Right cardiac atrium (tissue), 5 donors: ENCODE measurements at regions not wholly inside any gene's neighbourhood (a gene's known extent, or its start where the extent isn't known, plus 50 kb on each side); places are given as distances from the start of the nearest gene placed in this dataset.
A peak's percentile ranks its signal among the peaks of the same experiment; 100 is the strongest.

Source experiments
- ATAC-seq, 2 donors: fragments of 200-7000 bp; cut with Tn5 transposase; one replicate each; pipeline versions ENCODE4 v1.8.0 to v1.9.1; 2020; ENCODE audit warnings: moderate library complexity in 2 of 2, mild to moderate bottlenecking in 1 of 2
- DNase-seq, 3 donors: peaks; one replicate each; pipeline ENCODE4 v3.0.0-alpha.2; 2020
- H3K27ac ChIP-seq: one replicate; pipeline ENCODE4 v1.5.1; 2013; ENCODE audit warnings: mild to moderate bottlenecking, low read length, control low read depth, moderate library complexity
- H3K27me3 ChIP-seq: one replicate; pipeline ENCODE4 v1.6.1; 2013; ENCODE audit not compliant: control insufficient read depth, insufficient read depth
- H3K4me1 ChIP-seq: one replicate; pipeline ENCODE4 v1.6.1; 2013; ENCODE audit warnings: low read length; ENCODE audit not compliant: control insufficient read depth, insufficient read depth
- H3K4me3 ChIP-seq: one replicate; pipeline ENCODE4 v1.5.1; 2013; ENCODE audit warnings: low read length, control low read depth
- H3K9me3 ChIP-seq: one replicate; pipeline ENCODE4 v1.6.1; 2013; ENCODE audit warnings: low read length; ENCODE audit not compliant: control insufficient read depth
- WGBS: extraction: QIAGEN DNeasy Blood & Tissue Kit; methylation state at CpG from one replicate; pipeline ENCODE4 v1.1.7; 2013; 5-methylcytosine and 5-hydroxymethylcytosine counted together
- intact Hi-C, 4 donors: fragments of 100-400 bp; cut with DNase I; formaldehyde crosslinking; loops; one replicate each; pipeline versions ENCODE4 v1.11.0 to v1.14.0; 2022 to 2023
- donor health status: healthy with polysubstance abuse.
- donor health status: DM: no; HTN: yes; CAD: no.
- donor health status: DM: no; HTN: no; CAD: no.
- donor health status: DM: no; HTN: yes; CAD: no; lungs with severe emphysema.
- donor health status: DM: yes; HTN: yes; CAD: no.

GRCh38 chr13:105074755-105075154 is 1460.7 kb downstream of the EFNB2 start:
- Histone ChIP-seq H3K4me3 (no peak overlapping the region), H3K4me1 (no peaks in the 10 kb centered on the region), H3K9me3 (no peaks in the 10 kb centered on the region), H3K27me3 (no peaks in the 10 kb centered on the region), H3K27ac (no peak overlapping the region)
- ATAC-seq (no peak), DNase-seq (no peak)
- 90% methylated on average over 2 of the region's 2 CpGs for WGBS
- intact Hi-C loops, result no loop called here

GRCh38 chr13:105073041-105073440 is 1462.4 kb downstream of the EFNB2 start:
- ATAC-seq (no peak), DNase-seq (peak in 1 of 3 donors; percentile 38)
- WGBS, result 97% methylated on average over 13 of the region's 13 CpGs
- intact Hi-C loops, result no loop called here
- Histone ChIP-seq H3K9me3 (no peaks in the 10 kb centered on the region), H3K4me3 (no peak overlapping the region), H3K4me1 (no peaks in the 10 kb centered on the region), H3K27ac (no peak overlapping the region), H3K27me3 (no peaks in the 10 kb centered on the region)

GRCh38 chr13:105070452-105070851 is 1465.0 kb downstream of the EFNB2 start:
- no peak for ATAC-seq
- Histone ChIP-seq H3K4me3 (no peak overlapping the region), H3K27ac (no peak overlapping the region), H3K27me3 (no peaks in the 10 kb centered on the region), H3K9me3 (no peaks in the 10 kb centered on the region), H3K4me1 (no peaks in the 10 kb centered on the region)
- 93% methylated on average over 1 of the region's 1 CpG for WGBS
- no peak for DNase-seq
- intact Hi-C loops, result no loop called here

GRCh38 chr13:105069106-105069505 is 1466.4 kb downstream of the EFNB2 start:
- H3K4me3 ChIP-seq, result no peak overlapping the region
- H3K27ac ChIP-seq, result no peak overlapping the region
- ATAC-seq (no peak), DNase-seq (no peak)
- H3K9me3 ChIP-seq, result no peaks in the 10 kb centered on the region
- H3K4me1 ChIP-seq, result no peaks in the 10 kb centered on the region
- no peaks in the 10 kb centered on the region for H3K27me3 ChIP-seq
- intact Hi-C loops, result no loop called here

- WGBS, result 88% methylated on average over 5 of the region's 5 CpGs
These were observed 1471.8 kb downstream of the EFNB2 start for GRCh38 chr13:105063676-105064075.

GRCh38 chr13:105059786-105060185 is 1475.7 kb downstream of the EFNB2 start:
- ATAC-seq, result no peak
- H3K27ac ChIP-seq, result no peak overlapping the region
- H3K9me3 ChIP-seq, result no peaks in the 10 kb centered on the region
- WGBS, result 88% methylated on average over 7 of the region's 7 CpGs
- no peak overlapping the region for H3K4me3 ChIP-seq
- H3K27me3 ChIP-seq, result no peaks in the 10 kb centered on the region
- no peak for DNase-seq
- intact Hi-C loops, result no loop called here
- no peaks in the 10 kb centered on the region for H3K4me1 ChIP-seq

More at GRCh38 chr13:105063676-105064075, 1471.8 kb downstream of the EFNB2 start:
- Histone ChIP-seq H3K9me3 (no peaks in the 10 kb centered on the region), H3K4me1 (no peaks in the 10 kb centered on the region), H3K4me3 (no peak overlapping the region), H3K27ac (no peak overlapping the region), H3K27me3 (no peaks in the 10 kb centered on the region)
- DNase-seq (no peak), ATAC-seq (no peak)
- intact Hi-C loops, result no loop called here

GRCh38 chr13:105058517-105058916 is 1476.9 kb downstream of the EFNB2 start:
- Histone ChIP-seq H3K4me3 (no peak overlapping the region), H3K27ac (no peak overlapping the region), H3K27me3 (no peaks in the 10 kb centered on the region), H3K4me1 (no peaks in the 10 kb centered on the region), H3K9me3 (no peaks in the 10 kb centered on the region)
- intact Hi-C loops, result no loop called here
- ATAC-seq (no peak), DNase-seq (no peak)
- 86% methylated on average over 2 of the region's 2 CpGs for WGBS

- intact Hi-C loops, result no loop called here
- DNase-seq, result no peak
- Histone ChIP-seq H3K4me1 (no peaks in the 10 kb centered on the region), H3K27me3 (no peaks in the 10 kb centered on the region), H3K9me3 (no peaks in the 10 kb centered on the region), H3K27ac (no peak overlapping the region), H3K4me3 (no peak overlapping the region)
- no peak for ATAC-seq
- 64% methylated on average over 4 of the region's 4 CpGs for WGBS
These were observed 1482.8 kb downstream of the EFNB2 start for GRCh38 chr13:105052711-105053110.

- no peak for ATAC-seq
- no peak for DNase-seq
- 60% methylated on average over 4 of the region's 4 CpGs for WGBS
- no peaks in the 10 kb centered on the region for H3K27me3 ChIP-seq
- H3K27ac ChIP-seq, result no peak overlapping the region
- H3K4me1 ChIP-seq, result no peaks in the 10 kb centered on the region
- H3K9me3 ChIP-seq, result no peaks in the 10 kb centered on the region
- intact Hi-C loops, result no loop called here
- no peak overlapping the region for H3K4me3 ChIP-seq
These were observed 1484.8 kb downstream of the EFNB2 start for GRCh38 chr13:105050686-105051085.

- intact Hi-C loops, result no loop called here
- H3K27ac ChIP-seq, result no peak overlapping the region
- ATAC-seq (no peak), DNase-seq (no peak)
- H3K4me3 ChIP-seq, result no peak overlapping the region
- H3K9me3 ChIP-seq, result no peaks in the 10 kb centered on the region
- no peaks in the 10 kb centered on the region for H3K4me1 ChIP-seq
- WGBS, result 42% methylated on average over 1 of the region's 1 CpG
- no peaks in the 10 kb centered on the region for H3K27me3 ChIP-seq
These were observed 1486.8 kb downstream of the EFNB2 start for GRCh38 chr13:105048677-105049076.

- no peak overlapping the region for H3K4me3 ChIP-seq
- no peaks in the 10 kb centered on the region for H3K4me1 ChIP-seq
- DNase-seq (no peak), ATAC-seq (no peak)
- WGBS, result 53% methylated on average over 3 of the region's 3 CpGs
- H3K27ac ChIP-seq, result no peak overlapping the region
- no peaks in the 10 kb centered on the region for H3K9me3 ChIP-seq
- H3K27me3 ChIP-seq, result no peaks in the 10 kb centered on the region
- intact Hi-C loops, result no loop called here
These were observed 1487.7 kb downstream of the EFNB2 start for GRCh38 chr13:105047676-105048295.

- WGBS, result 91% methylated on average over 2 of the region's 2 CpGs
- ATAC-seq, result no peak
- DNase-seq, result no peak
- intact Hi-C loops, result no loop called here
- Histone ChIP-seq H3K27ac (no peak overlapping the region), H3K4me1 (no peaks in the 10 kb centered on the region), H3K27me3 (no peaks in the 10 kb centered on the region), H3K4me3 (no peak overlapping the region), H3K9me3 (no peaks in the 10 kb centered on the region)
These were observed 1498.4 kb downstream of the EFNB2 start for GRCh38 chr13:105037110-105037509.
